GM21576 (cell line): ENCODE measurements at regions not wholly inside any gene's neighbourhood (a gene's known extent, or its start where the extent isn't known, plus 50 kb on each side); places are given as distances from the start of the nearest gene placed in this dataset.
"Not testable (repeated sequence)": the region's sequence is repeated elsewhere in the genome, so short reads cannot be mapped to it uniquely, and the experiment has no call there.

Experiments used
- ATAC-seq: cut with Tn5 transposase; IDR thresholded peaks from one replicate; pipeline ENCODE4 v1.9.1; 2021; ENCODE audit warnings: mild to moderate bottlenecking, moderate library complexity; ENCODE audit not compliant: unreplicated experiment

- ATAC-seq = not testable (repeated sequence)
Observed at GRCh38 chr12:25341877-25342276, 91.1 kb upstream of the KRAS start.

GRCh38 chr12:25337916-25338315 is 87.2 kb upstream of the KRAS start:
- ATAC-seq = no peak

- ATAC-seq = peak; percentile 85
Observed at GRCh38 chr12:25332143-25332542, 81.4 kb upstream of the KRAS start.

GRCh38 chr12:25328072-25328712 is 77.5 kb upstream of the KRAS start:
- no peak for ATAC-seq

- no peak for ATAC-seq
Observed at GRCh38 chr12:25327321-25327720, 76.6 kb upstream of the KRAS start.

GRCh38 chr12:25326326-25326725 is 75.6 kb upstream of the KRAS start:
- no peak for ATAC-seq

- no peak for ATAC-seq
Observed at GRCh38 chr12:25324861-25325260, 74.1 kb upstream of the KRAS start.

GRCh38 chr12:25323581-25323982 is 72.9 kb upstream of the KRAS start:
- ATAC-seq = no peak

- ATAC-seq = no peak
Observed at GRCh38 chr12:25322918-25323531, 72.3 kb upstream of the KRAS start.

GRCh38 chr12:25322351-25322750 is 71.6 kb upstream of the KRAS start:
- no peak for ATAC-seq

- no peak for ATAC-seq
Observed at GRCh38 chr12:25321772-25322171, 71.0 kb upstream of the KRAS start.

- peak; percentile 73 for ATAC-seq
Observed at GRCh38 chr12:25320123-25321006, 69.6 kb upstream of the KRAS start.

- ATAC-seq = no peak
Observed at GRCh38 chr12:25319233-25319984, 68.7 kb upstream of the KRAS start.

GRCh38 chr12:25317553-25317952 is 66.8 kb upstream of the KRAS start:
- ATAC-seq = no peak

GRCh38 chr12:25315388-25315787 is 64.7 kb upstream of the KRAS start:
- ATAC-seq = no peak

- ATAC-seq = not testable (repeated sequence)
Observed at GRCh38 chr12:25313266-25313990, 62.7 kb upstream of the KRAS start.

GRCh38 chr12:25311506-25311905 is 60.8 kb upstream of the KRAS start:
- ATAC-seq = no peak

GRCh38 chr12:25310071-25310470 is 59.3 kb upstream of the KRAS start:
- ATAC-seq = not testable (repeated sequence)

- no peak for ATAC-seq
Observed at GRCh38 chr12:25308756-25309155, 58.0 kb upstream of the KRAS start.

GRCh38 chr12:25307818-25308217 is 57.1 kb upstream of the KRAS start:
- no peak for ATAC-seq
